DOHH2 (cell line): ENCODE measurements at regions not wholly inside any gene's neighbourhood (a gene's known extent, or its start where the extent isn't known, plus 50 kb on each side); places are given as distances from the start of the nearest gene placed in this dataset.

ENCODE experiments used
- H3F3A ChIP-seq: fragments of 200-600 bp; sonication (generic), shearing (Covaris generic); 2 replicates; pipeline ENCODE4 v1.6.0; 2016; ENCODE audit warnings: antibody characterized with exemption, mild to moderate bottlenecking; ENCODE audit not compliant: control insufficient read depth, insufficient read depth
- H3K27ac ChIP-seq: fragments of 200-600 bp; sonication (generic); 2 replicates; pipeline ENCODE4 v1.5.1; 2014; ENCODE audit warnings: low read depth, mild to moderate bottlenecking, low read length, moderate library complexity
- H3K27me3 ChIP-seq: fragments of 200-600 bp; sonication (generic); 2 replicates; pipeline ENCODE4 v1.6.1; 2014; ENCODE audit warnings: mild to moderate bottlenecking, low read length, mixed read lengths; ENCODE audit not compliant: control insufficient read depth
- H3K36me3 ChIP-seq: fragments of 200-600 bp; sonication (generic); 2 replicates; pipeline ENCODE4 v1.6.1; 2014; ENCODE audit warnings: mild to moderate bottlenecking, low read length, moderate library complexity, mixed read lengths; ENCODE audit not compliant: control insufficient read depth
- H3K4me1 ChIP-seq: fragments of 200-600 bp; sonication (generic); 2 replicates; pipeline ENCODE4 v1.6.1; 2014; ENCODE audit warnings: mild to moderate bottlenecking, low read length, mixed read lengths; ENCODE audit not compliant: control insufficient read depth
- H3K4me2 ChIP-seq: fragments of 200-600 bp; sonication (generic); 2 replicates; pipeline ENCODE4 v1.6.0; 2014; ENCODE audit warnings: mild to moderate bottlenecking, low read length, moderate library complexity
- H3K4me3 ChIP-seq: fragments of 200-600 bp; sonication (generic); 2 replicates; pipeline ENCODE4 v1.5.1; 2014; ENCODE audit warnings: mild to moderate bottlenecking, low read length, mixed read lengths
- H3K79me2 ChIP-seq: fragments of 200-600 bp; sonication (generic); 2 replicates; pipeline ENCODE4 v1.6.1; 2014; ENCODE audit warnings: mild to moderate bottlenecking, low read length, mixed read lengths; ENCODE audit not compliant: control insufficient read depth
- H3K9me2 ChIP-seq: fragments of 200-600 bp; sonication (generic); replicated peaks from 2 replicates; pipeline ENCODE4 v1.6.1; 2014; ENCODE audit warnings: mild to moderate bottlenecking, low read length, mixed read lengths; ENCODE audit not compliant: control insufficient read depth
- H3K9me3 ChIP-seq: fragments of 200-600 bp; sonication (generic); 2 replicates; pipeline ENCODE4 v1.6.1; 2014; ENCODE audit warnings: antibody characterized with exemption, low read length, mixed read lengths; ENCODE audit not compliant: control insufficient read depth, insufficient read depth
- H4K20me1 ChIP-seq: fragments of 200-600 bp; sonication (generic); 2 replicates; pipeline ENCODE4 v1.6.0; 2014; ENCODE audit warnings: low read depth, mild to moderate bottlenecking, antibody characterized with exemption, low read length, moderate library complexity; ENCODE audit not compliant: control insufficient read depth, insufficient read depth
- EZH2phosphoT487 ChIP-seq: fragments of 200-600 bp; sonication (generic); IDR thresholded peaks from 2 replicates; pipeline ENCODE4 v1.6.1; 2017; ENCODE audit warnings: borderline replicate concordance, mild to moderate bottlenecking, antibody characterized with exemption, low read length, moderate library complexity, mixed read lengths
- TF ChIP-seq, protein P1 (sequence below): fragments of 200-600 bp; sonication (generic); IDR thresholded peaks from one replicate; pipeline ENCODE4 v1.5.1; 2014; ENCODE audit warnings: antibody characterized with exemption, mild to moderate bottlenecking, low read depth, low read length; ENCODE audit not compliant: poor library complexity, severe bottlenecking

GRCh38 chr2:187615902-187616301 lies 61.7 kb upstream of the TFPI start:
- no peaks in the 10 kb centered on the region for H3K4me1 ChIP-seq
- no peak for TF ChIP-seq EZH2phosphoT487
- TF ChIP-seq, protein P1, sequence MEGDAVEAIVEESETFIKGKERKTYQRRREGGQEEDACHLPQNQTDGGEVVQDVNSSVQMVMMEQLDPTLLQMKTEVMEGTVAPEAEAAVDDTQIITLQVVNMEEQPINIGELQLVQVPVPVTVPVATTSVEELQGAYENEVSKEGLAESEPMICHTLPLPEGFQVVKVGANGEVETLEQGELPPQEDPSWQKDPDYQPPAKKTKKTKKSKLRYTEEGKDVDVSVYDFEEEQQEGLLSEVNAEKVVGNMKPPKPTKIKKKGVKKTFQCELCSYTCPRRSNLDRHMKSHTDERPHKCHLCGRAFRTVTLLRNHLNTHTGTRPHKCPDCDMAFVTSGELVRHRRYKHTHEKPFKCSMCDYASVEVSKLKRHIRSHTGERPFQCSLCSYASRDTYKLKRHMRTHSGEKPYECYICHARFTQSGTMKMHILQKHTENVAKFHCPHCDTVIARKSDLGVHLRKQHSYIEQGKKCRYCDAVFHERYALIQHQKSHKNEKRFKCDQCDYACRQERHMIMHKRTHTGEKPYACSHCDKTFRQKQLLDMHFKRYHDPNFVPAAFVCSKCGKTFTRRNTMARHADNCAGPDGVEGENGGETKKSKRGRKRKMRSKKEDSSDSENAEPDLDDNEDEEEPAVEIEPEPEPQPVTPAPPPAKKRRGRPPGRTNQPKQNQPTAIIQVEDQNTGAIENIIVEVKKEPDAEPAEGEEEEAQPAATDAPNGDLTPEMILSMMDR: no peak
- no peaks in the 10 kb centered on the region for H3K27me3 ChIP-seq
- H3K27ac ChIP-seq: no peak overlapping the region
- H3K4me3 ChIP-seq: no peak overlapping the region
- no peaks in the 10 kb centered on the region for H3F3A ChIP-seq
- no peaks in the 10 kb centered on the region for H3K79me2 ChIP-seq
- H4K20me1 ChIP-seq: no peaks in the 10 kb centered on the region
- H3K9me2 ChIP-seq: no peaks in the 10 kb centered on the region
- no peaks in the 10 kb centered on the region for H3K36me3 ChIP-seq
- H3K4me2 ChIP-seq: no peak overlapping the region
- no peaks in the 10 kb centered on the region for H3K9me3 ChIP-seq

GRCh38 chr2:187617120-187617519 lies 62.9 kb upstream of the TFPI start:
- H3K4me3 ChIP-seq: no peak overlapping the region
- H3K79me2 ChIP-seq: no peaks in the 10 kb centered on the region
- no peaks in the 10 kb centered on the region for H3F3A ChIP-seq
- H3K9me3 ChIP-seq: no peaks in the 10 kb centered on the region
- no peak overlapping the region for H3K4me2 ChIP-seq
- no peaks in the 10 kb centered on the region for H4K20me1 ChIP-seq
- no peaks in the 10 kb centered on the region for H3K4me1 ChIP-seq
- H3K27me3 ChIP-seq: no peaks in the 10 kb centered on the region
- TF ChIP-seq EZH2phosphoT487: no peak
- TF ChIP-seq, protein P1: no peak
- H3K27ac ChIP-seq: no peak overlapping the region
- H3K36me3 ChIP-seq: no peaks in the 10 kb centered on the region
- no peaks in the 10 kb centered on the region for H3K9me2 ChIP-seq

DNA sequence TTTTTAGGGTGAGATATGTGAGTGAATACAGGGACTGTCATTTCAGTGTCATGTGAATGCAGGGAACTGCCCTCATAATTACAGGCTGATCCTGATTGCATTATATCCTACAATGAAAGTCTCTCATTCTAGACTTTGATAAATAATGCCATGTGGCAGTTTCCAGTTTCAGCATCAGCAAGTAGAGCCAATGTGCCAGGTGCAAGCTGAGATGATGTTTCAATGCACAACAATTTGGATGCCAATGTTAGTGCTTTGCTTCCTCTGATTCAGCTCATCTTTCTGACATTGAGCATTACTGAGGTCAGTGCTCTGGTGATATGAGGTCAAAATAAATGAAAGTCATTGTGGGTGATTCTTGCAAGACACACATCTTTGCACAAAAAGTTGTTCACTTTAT lies 63.7 kb upstream of the TFPI start:
- no peak overlapping the region for H3K4me2 ChIP-seq
- H4K20me1 ChIP-seq: no peaks in the 10 kb centered on the region
- TF ChIP-seq, protein P1: no peak
- no peak for TF ChIP-seq EZH2phosphoT487
- no peaks in the 10 kb centered on the region for H3K4me1 ChIP-seq
- H3K4me3 ChIP-seq: no peak overlapping the region
- H3K79me2 ChIP-seq: no peaks in the 10 kb centered on the region
- H3K9me2 ChIP-seq: no peaks in the 10 kb centered on the region
- H3K9me3 ChIP-seq: no peaks in the 10 kb centered on the region
- no peak overlapping the region for H3K27ac ChIP-seq
- no peaks in the 10 kb centered on the region for H3K27me3 ChIP-seq
- no peaks in the 10 kb centered on the region for H3K36me3 ChIP-seq
- no peaks in the 10 kb centered on the region for H3F3A ChIP-seq

DNA sequence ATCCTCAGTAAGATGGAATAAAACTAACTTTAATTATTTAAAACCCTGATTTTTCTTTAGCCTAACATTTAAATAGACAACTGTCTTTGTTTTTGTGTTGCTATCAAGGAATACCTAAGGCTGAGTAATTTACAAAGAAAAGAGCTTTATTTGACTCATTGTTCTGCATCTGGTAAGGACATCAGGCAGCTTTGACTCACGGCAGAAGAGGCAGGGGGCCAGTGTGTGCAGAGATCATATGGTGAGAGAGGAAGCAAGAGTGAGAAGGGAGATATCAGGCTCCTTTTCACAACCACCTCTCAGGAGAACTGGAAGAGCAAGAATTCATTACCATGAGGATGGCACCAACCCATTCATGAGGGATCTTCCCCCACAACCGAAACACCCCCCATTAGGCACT lies 64.6 kb upstream of the TFPI start:
- no peaks in the 10 kb centered on the region for H3F3A ChIP-seq
- TF ChIP-seq EZH2phosphoT487: no peak
- TF ChIP-seq, protein P1: no peak
- no peak overlapping the region for H3K4me2 ChIP-seq
- no peak overlapping the region for H3K27ac ChIP-seq
- no peaks in the 10 kb centered on the region for H3K27me3 ChIP-seq
- H3K79me2 ChIP-seq: no peaks in the 10 kb centered on the region
- no peaks in the 10 kb centered on the region for H3K9me3 ChIP-seq
- no peaks in the 10 kb centered on the region for H3K4me1 ChIP-seq
- H3K4me3 ChIP-seq: no peak overlapping the region
- no peaks in the 10 kb centered on the region for H3K9me2 ChIP-seq
- no peaks in the 10 kb centered on the region for H4K20me1 ChIP-seq
- H3K36me3 ChIP-seq: no peaks in the 10 kb centered on the region
